Superior temporal gyrus (tissue), 1 donor: ENCODE measurements at regions not wholly inside any gene's neighbourhood (a gene's known extent, or its start where the extent isn't known, plus 50 kb on each side); places are given as distances from the start of the nearest gene placed in this dataset.
"Not testable (repeated sequence)": the region's sequence is repeated elsewhere in the genome, so short reads cannot be mapped to it uniquely, and the experiment has no call there.

Source experiments
- DNase-seq: peaks from one replicate; pipeline ENCODE4 v3.0.0-alpha.2; 2016; ENCODE audit errors: extremely low spot score

DNA sequence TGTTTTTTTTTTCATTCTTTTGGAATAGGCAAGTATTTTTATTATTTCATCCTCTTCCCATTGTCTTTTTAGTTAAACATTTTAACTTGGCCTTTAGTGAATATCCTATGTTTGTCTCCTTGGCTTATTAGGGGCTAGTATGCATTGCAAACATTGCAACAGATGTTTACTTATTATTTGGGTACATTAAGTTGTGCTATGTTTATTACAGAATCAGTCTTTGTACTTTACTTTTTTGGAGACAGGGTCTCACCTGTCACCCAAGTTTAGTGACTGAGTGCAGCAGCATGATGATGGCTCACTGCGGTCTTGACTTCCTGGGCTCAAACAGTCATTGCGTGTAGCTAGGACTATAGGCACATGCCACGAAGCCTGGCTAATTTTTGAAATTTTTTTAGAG lies 51.1 kb upstream of the NUDT6 start:
- no peak for DNase-seq

DNA sequence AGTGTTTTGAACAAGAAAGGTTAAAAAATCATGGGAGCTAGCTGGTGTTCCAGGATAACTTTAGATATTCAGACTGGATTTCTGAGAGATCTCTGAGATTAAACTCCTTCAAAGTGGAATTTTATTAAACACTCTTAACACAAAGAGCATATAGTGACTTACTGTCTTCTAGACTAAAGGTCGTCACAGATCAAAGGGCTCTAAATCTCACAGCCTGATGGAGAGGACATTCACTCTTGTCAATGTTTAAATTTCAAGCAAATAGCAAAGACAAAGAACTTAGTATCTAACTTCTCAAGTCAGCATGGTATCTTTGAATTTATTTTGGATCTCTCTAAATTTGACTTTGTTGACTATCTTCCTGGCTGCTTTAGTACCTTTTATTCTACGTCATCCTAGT lies 53.7 kb upstream of the NUDT6 start:
- DNase-seq = no peak

DNA sequence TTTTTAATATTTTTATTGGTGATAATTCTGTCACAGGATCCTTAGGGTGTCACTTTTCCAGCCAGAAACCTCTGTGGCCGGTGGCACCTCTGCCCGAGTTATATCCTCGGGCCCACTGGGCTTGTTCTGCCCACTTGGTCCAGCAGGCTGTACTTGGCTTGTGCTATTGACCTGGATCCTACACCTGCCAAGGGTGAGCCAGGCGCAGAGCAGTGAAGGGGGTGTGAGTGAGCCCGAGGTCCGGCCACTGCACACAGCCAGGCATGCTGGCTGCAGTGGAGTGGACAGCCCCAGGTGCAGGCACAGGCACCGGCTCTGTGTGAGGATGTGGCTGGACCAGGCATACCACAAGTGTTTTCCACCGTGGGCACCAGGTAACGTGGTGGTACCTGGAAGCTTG lies 54.7 kb upstream of the NUDT6 start:
- no peak for DNase-seq

GRCh38 chr4:122978109-122978508 lies 55.7 kb upstream of the NUDT6 start:
- no peak for DNase-seq

GRCh38 chr4:122978789-122979188 lies 56.4 kb upstream of the NUDT6 start:
- DNase-seq = no peak

DNA sequence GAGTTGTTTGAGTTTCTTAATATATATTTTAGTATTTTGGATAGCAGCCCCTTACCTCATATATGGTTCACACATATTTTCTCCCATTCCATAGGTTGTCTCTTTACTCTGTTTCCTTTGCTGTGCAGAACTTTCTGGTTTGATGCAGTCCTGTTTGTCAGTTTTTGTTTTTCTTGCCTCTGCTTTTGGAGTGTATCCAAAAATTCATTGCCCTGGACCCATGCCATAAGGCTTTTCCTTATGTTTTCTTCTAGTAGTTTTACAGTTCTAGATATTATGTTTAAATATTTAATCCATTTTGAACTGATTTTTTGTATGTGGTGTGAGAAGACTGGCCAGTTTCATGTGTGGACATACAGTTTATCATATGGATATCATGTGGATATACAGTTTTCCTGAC lies 58.5 kb upstream of the NUDT6 start:
- DNase-seq = no peak

GRCh38 chr4:122988696-122989095 lies 66.3 kb upstream of the NUDT6 start:
- no peak for DNase-seq

- DNase-seq = no peak
Measured at GRCh38 chr4:122990891-122991290, 68.5 kb upstream of the NUDT6 start.

DNA sequence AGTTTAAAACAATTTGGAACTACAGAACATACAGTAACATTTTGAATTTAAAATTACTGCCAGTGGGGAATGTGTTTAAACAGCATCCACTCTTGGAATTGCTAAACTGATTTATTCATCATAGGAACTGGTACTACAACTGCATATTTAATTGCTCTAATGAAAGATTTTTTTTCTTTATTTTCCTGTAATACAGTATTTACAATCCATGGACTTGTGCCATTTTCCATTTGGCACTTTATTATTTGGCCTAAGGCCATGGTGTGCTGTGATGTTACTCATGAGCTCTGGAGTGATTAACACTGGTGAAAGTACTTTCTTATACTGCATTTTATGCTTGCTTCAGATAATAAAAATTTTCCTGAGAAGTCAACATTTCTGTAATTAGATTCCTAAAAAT lies 69.7 kb upstream of the NUDT6 start:
- DNase-seq = no peak

- no peak for DNase-seq
Measured at GRCh38 chr4:122992641-122993040, 70.2 kb upstream of the NUDT6 start.

DNA sequence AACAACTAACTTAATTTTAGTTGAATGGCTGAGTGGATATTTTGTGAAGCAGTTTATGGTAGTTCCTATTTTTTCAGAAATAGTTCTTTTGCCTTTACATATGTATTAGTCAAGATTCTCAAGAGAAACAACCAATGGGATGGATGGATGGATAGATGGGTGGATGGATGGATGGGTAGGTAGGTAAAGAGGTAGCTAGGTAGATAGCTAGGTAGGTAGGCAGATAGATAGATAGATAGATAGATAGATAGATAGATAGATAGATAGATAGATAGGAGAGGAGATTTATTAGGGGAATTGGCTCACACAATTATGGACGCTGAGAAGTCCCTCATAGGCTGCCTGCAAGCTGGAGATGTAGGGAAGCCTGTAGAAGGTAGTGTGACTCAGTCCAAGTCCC lies 74.0 kb upstream of the NUDT6 start:
- no peak for DNase-seq

DNA sequence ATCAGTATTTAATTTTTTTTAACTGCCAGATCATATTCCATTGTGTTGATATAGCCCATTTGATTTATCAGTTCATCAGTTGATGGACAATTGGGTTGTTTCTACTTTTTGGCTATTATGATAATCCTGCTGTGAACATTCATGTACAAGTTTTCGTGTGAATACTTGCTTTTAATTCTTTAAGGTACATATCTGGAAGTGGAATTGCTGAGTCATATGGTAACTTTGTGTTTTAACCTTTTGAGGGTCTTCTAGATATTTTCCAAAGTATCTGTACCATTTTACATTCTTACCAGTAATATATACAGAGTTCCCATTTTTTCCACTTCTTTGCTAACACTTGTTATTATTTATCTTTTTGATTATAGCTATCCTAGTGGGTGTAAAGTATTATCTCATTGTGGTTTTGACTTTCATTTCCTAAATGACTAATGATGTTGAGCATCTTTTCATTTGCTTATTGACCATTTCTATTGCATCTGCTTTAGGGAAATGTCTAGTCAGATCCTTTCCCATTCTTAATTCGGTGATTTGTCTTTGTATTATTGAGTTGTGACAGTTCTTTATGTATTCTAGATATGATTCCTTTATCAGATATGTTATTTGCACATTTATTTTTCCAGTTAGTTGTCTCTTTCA lies 75.2 kb upstream of the NUDT6 start:
- DNase-seq = no peak

GRCh38 chr4:123004079-123004478 lies 81.7 kb upstream of the NUDT6 start:
- DNase-seq = not testable (repeated sequence)

DNA sequence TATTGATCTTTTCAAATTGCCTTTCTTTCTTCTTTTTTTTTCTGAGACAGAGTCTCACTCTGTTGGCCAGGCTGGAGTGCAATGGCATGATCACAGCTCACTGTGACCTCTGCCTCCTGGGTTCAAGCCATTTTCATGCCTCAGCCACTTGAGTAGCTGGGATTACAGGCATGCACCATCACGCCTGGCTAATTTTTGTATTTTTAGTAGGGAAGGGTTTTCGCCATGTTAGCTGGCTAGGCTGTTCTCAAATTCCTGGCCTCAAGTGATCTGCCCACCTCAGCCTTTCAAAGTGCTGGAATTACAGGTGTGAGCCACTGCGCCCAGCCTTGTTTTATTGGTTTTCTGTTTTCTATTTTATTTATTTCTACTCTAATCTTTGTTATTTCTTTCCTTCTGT lies 82.7 kb upstream of the NUDT6 start:
- not testable (repeated sequence) for DNase-seq

DNA sequence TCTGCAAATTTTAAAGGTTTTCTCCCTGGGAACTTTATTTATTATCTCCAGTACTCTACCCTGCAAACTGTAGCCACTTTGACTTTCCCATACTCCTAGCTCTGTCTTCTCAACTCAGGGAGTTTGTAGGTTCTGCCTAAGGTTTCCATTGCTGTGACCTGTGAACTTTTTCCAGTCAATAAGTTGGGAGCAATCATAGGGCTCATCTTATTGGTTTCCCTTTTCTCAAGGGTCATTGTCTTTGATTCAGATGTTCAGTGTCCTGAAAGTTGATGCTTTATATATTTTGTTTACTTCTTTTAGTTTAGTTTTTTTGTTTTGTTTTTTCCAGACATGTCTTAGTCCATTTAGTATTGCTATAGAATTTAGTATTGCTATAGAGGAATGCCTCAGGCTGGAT lies 85.3 kb upstream of the NUDT6 start:
- DNase-seq = no peak

DNA sequence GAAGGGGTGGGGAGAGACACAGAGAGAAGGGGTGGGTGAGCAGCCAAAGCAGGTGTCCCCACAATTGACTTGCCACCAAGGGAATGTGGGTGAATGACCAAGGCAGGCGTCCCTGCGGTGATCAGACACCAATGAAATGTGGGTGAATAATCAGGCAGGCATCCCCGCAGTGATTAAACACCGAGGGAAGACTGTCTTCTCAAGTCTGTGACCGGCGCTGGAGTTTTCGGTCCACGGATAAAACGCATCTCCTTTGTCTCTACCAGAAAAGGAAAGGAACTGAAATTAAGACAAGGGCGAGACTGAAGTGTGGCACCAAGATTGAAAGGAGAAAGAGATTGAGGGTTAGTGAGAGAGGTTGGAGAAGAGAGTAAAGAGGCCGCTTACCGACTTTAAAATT lies 90.0 kb upstream of the NUDT6 start:
- not testable (repeated sequence) for DNase-seq

GRCh38 chr4:123014038-123014437 lies 91.6 kb upstream of the NUDT6 start:
- DNase-seq = no peak

DNA sequence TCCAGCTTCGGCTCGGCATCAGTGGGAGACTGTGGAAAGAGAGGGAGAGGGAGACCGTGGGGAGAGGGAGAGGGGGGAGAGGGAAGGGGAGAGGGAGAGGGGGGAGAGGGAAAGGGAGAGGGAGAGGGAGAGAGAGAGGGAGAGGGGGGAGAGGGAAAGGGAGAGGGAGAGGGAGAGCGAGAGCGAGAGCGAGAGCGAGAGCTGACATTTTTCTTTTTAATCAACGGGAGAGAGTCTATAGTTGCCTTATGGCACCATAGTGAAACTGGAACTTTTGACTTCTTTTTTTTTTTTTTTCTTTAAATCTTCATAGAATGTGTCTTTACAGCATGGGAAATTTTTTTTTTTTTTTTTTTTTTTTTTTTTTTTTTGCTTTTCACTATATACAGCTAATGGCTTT lies 94.7 kb upstream of the NUDT6 start:
- DNase-seq = no peak

GRCh38 chr4:123017636-123018395 lies 95.4 kb upstream of the NUDT6 start:
- no peak for DNase-seq

DNA sequence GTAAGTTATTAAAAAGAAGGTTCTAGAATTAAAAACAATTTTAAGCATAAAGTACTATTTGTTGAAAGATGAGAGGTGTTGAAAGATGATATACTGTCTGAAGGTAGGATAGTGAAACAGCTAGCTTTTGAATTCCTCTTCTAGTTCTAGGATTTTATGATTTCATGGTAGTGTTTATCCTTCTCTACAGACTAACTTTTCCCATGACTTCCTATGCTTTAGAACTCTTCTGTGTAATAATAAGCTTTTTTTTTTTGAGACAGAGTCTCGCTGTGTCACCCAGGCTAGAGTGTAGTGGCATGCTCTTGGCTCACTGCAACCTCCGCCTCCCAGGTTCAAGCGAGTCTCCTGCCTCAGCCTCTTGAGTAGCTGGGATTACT lies 96.0 kb upstream of the NUDT6 start:
- DNase-seq = no peak

DNA sequence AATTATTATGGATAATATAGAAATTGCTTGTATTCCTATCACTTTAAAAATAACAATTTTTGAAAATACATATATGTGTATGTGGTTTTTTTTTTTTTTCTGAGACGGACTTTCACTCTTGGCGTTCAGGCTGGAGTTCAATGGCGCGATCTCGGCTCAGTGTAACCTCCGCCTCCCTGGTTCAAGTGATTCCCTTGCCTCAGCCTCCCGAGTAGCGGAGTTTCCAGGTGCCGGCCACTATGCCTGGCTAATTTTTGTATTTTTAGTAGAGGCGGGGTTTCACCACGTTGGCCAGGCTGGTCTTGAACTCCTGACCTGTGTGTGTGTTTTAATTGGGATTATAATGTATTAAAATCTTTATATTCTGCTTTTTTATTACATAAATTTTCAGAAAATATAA lies 97.9 kb upstream of the NUDT6 start:
- no peak for DNase-seq

DNA sequence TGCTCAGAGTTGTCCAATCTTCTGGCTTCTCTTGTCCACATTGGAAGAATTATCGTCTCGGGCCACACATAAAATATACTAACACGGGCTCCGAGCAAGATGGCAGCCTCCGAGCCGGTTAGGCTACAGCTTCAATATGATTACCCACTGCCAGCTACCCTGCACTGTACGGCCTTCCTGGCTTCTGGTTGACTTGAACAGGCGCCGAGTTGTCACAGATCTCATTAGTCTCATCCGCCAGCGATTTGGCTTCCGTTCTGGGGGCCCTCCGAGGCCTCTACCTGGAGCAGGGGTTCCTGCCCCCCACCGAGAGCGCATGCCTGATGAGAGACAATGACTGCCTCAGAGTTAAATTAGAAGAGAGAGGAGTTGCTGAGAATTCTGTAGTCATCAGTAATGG lies 101.2 kb upstream of the NUDT6 start:
- no peak for DNase-seq

DNA sequence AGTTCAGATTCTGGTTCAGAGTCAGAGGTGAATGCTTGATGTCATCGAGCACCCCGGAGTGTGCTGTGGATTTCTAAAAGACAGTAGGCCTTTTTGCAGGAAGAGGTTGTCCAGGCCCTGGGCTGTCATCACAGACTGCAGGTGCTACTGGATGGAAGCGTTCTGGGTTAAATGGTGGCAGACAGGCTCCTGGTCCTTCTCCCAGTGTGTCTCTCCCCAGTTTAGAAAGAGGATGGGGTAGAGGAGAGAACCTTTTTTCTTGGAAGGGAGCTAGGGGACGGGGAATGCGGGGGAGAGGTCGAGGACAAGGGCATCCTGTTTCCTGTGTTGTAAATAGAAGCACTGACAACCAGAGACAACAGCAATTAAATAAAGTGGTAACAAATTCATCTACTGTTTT lies 102.3 kb upstream of the NUDT6 start:
- no peak for DNase-seq

- no peak for DNase-seq
Measured at GRCh38 chr4:123025398-123025797, 103.0 kb upstream of the NUDT6 start.
